Right atrium auricular region (tissue), 2 donors: ENCODE measurements at regions not wholly inside any gene's neighbourhood (a gene's known extent, or its start where the extent isn't known, plus 50 kb on each side); places are given as distances from the start of the nearest gene placed in this dataset.
A peak's percentile ranks its signal among the peaks of the same experiment; 100 is the strongest.

ENCODE experiments used
- DNase-seq: peaks from one replicate; pipeline ENCODE4 v3.0.0-alpha.2; 2019; ENCODE audit warnings: low spot score
- H3K27ac ChIP-seq, 2 donors: fragments of 200-600 bp; sonication (generic); 1 replicate in 1 of 2; 2 replicates in 1 of 2; pipeline ENCODE4 v1.5.1; 2016 to 2019
- H3K27me3 ChIP-seq, 2 donors: fragments of 200-600 bp; sonication (generic); one replicate each; pipeline versions ENCODE4 v1.5.1 to v1.6.0; 2017 to 2019
- H3K36me3 ChIP-seq: fragments of 200-600 bp; sonication (generic); one replicate; pipeline ENCODE4 v1.5.1; 2016
- H3K4me1 ChIP-seq, 2 donors: fragments of 200-600 bp; sonication (generic); one replicate each; pipeline versions ENCODE4 v1.5.1 to v1.6.0; 2017 to 2019
- H3K4me3 ChIP-seq, 2 donors: fragments of 200-600 bp; sonication (generic); 1 replicate in 1 of 2; 2 replicates in 1 of 2; pipeline ENCODE4 v1.5.1; 2017 to 2019; ENCODE audit warnings: mild to moderate bottlenecking in 1 of 2, moderate library complexity in 1 of 2
- H3K9me3 ChIP-seq, 2 donors: fragments of 200-600 bp; sonication (generic); one replicate each; pipeline ENCODE4 v1.5.1; 2019
- TF ChIP-seq, protein P1 (sequence below), 2 donors: fragments of 200-600 bp; sonication (generic); IDR thresholded peaks; one replicate each; pipeline ENCODE4 v1.5.1; 2019; ENCODE audit warnings: antibody characterized with exemption in 2 of 2

DNA sequence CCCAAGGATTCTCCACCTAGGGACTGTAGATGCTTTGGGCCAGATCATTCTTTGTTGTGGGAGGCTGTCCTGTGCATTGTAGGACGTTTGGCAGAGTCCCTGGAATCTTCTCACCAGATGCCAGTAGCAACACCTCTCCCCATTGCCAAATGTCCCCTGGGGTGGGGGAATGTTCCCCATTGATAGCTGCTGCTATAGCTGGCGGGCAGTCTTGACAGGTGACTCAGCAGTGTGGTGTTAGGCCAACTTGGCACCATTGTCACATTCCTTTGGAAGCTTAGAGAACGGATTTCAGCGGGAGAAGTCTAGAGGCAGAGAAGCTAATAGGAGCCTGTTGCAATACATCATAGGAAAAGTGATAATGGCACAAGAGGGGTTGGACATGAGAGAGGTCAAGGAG, 495.7 kb upstream of the SMIM21 start:
- Histone ChIP-seq H3K36me3 (no peaks in the 10 kb centered on the region), H3K27ac (peak overlapping the region in 1 of 2 donors; percentile 41), H3K9me3 (no peaks in the 10 kb centered on the region), H3K4me1 (peaks cover 0 to 13% of the 10 kb centered on the region in 2 donors), H3K27me3 (no peaks in the 10 kb centered on the region), H3K4me3 (no peak overlapping the region)
- peak; percentile 78 for DNase-seq
- TF ChIP-seq, protein P1, sequence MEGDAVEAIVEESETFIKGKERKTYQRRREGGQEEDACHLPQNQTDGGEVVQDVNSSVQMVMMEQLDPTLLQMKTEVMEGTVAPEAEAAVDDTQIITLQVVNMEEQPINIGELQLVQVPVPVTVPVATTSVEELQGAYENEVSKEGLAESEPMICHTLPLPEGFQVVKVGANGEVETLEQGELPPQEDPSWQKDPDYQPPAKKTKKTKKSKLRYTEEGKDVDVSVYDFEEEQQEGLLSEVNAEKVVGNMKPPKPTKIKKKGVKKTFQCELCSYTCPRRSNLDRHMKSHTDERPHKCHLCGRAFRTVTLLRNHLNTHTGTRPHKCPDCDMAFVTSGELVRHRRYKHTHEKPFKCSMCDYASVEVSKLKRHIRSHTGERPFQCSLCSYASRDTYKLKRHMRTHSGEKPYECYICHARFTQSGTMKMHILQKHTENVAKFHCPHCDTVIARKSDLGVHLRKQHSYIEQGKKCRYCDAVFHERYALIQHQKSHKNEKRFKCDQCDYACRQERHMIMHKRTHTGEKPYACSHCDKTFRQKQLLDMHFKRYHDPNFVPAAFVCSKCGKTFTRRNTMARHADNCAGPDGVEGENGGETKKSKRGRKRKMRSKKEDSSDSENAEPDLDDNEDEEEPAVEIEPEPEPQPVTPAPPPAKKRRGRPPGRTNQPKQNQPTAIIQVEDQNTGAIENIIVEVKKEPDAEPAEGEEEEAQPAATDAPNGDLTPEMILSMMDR (IDR thresholded peaks at IDR 0.05), result no peak

GRCh38 chr18:75916624-75916982, 489.1 kb upstream of the SMIM21 start:
- no peak overlapping the region for H3K27ac ChIP-seq
- H3K4me3 ChIP-seq, result peak overlapping the region; percentile 41 to 47
- no peak for DNase-seq
- H3K36me3 ChIP-seq, result no peaks in the 10 kb centered on the region
- H3K4me1 ChIP-seq, result peaks cover 0 to 5% of the 10 kb centered on the region in 2 donors
- H3K9me3 ChIP-seq, result no peaks in the 10 kb centered on the region
- no peaks in the 10 kb centered on the region for H3K27me3 ChIP-seq
- TF ChIP-seq, protein P1 (IDR thresholded peaks at IDR 0.05), result no peak

- H3K4me3 ChIP-seq, result peak overlapping the region; percentile 41 to 47
- H3K4me1 ChIP-seq, result peaks cover 0 to 5% of the 10 kb centered on the region in 2 donors
- H3K27ac ChIP-seq, result no peak overlapping the region
- no peaks in the 10 kb centered on the region for H3K27me3 ChIP-seq
- TF ChIP-seq, protein P1 (IDR thresholded peaks at IDR 0.05), result no peak
- no peaks in the 10 kb centered on the region for H3K9me3 ChIP-seq
- H3K36me3 ChIP-seq, result no peaks in the 10 kb centered on the region
- DNase-seq, result no peak
Observed at GRCh38 chr18:75915941-75916623, 488.6 kb upstream of the SMIM21 start.

DNA sequence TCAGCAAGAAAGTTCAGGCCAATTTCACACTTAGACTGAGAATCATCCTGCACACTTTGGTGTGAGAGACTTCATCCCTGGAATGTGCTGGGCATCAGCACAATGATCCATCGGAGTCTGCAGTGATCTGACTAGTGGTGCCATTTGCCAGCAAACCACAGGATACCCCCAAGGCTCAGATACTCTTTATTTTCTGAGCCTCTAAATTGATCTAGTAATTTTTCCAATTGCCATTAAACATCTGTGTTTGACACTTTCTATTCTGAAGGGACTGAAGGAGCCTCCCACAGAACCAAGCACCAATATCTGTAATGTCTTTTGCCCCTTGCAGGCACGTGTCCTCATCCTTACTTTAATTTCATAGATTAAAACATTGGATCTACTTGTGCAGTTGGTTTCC, 485.3 kb upstream of the SMIM21 start:
- Histone ChIP-seq H3K4me3 (no peak overlapping the region), H3K36me3 (no peaks in the 10 kb centered on the region), H3K27ac (no peak overlapping the region), H3K4me1 (peaks cover 0 to 5% of the 10 kb centered on the region in 2 donors), H3K9me3 (no peaks in the 10 kb centered on the region), H3K27me3 (no peaks in the 10 kb centered on the region)
- TF ChIP-seq, protein P1 (IDR thresholded peaks at IDR 0.05), result no peak
- DNase-seq, result no peak

DNA sequence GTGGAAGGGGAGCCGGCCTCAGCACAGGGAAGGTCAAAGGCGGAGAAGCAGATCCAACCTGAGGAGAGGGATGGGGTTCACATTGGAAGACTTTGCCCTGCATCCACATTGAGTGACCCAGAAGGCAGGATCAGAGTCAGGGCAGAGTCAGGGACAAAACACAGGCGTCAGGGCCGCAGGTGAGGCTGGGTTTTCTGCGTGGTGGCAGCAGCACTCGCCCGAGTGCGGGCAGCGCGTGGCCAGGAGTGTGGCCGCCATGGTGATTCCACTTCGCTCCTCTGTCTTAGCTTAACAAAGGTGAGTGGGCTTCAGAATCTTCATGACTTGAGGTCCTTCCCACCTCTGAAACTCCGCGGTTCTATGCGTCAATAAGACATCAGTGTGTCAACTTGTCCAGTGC, 476.9 kb upstream of the SMIM21 start:
- no peaks in the 10 kb centered on the region for H3K4me1 ChIP-seq
- no peak overlapping the region for H3K4me3 ChIP-seq
- no peaks in the 10 kb centered on the region for H3K27me3 ChIP-seq
- no peaks in the 10 kb centered on the region for H3K36me3 ChIP-seq
- H3K9me3 ChIP-seq, result no peaks in the 10 kb centered on the region
- TF ChIP-seq, protein P1 (IDR thresholded peaks at IDR 0.05), result no peak
- DNase-seq, result no peak
- H3K27ac ChIP-seq, result no peak overlapping the region

GRCh38 chr18:75898651-75899050, 471.1 kb upstream of the SMIM21 start:
- H3K4me3 ChIP-seq, result no peak overlapping the region
- H3K4me1 ChIP-seq, result no peaks in the 10 kb centered on the region
- H3K27me3 ChIP-seq, result no peaks in the 10 kb centered on the region
- H3K36me3 ChIP-seq, result no peaks in the 10 kb centered on the region
- H3K9me3 ChIP-seq, result no peaks in the 10 kb centered on the region
- H3K27ac ChIP-seq, result no peak overlapping the region
- TF ChIP-seq, protein P1 (IDR thresholded peaks at IDR 0.05), result no peak
- DNase-seq, result no peak
